ACHN (cell line): ENCODE measurements at regions not wholly inside any gene's neighbourhood (a gene's known extent, or its start where the extent isn't known, plus 50 kb on each side); places are given as distances from the start of the nearest gene placed in this dataset.

Experiments
- DNase-seq: peaks from one replicate; pipeline ENCODE4 v3.0.0-alpha.2; 2015
- in situ Hi-C: cut with HindIII; loops from 2 replicates; pipeline ENCODE4 v1.10.0; 2017; ENCODE audit warnings: low sequenced_read_pairs, low pct_ligation_motif_present, low pct_unique_long_range_greater_than_20kb

DNA sequence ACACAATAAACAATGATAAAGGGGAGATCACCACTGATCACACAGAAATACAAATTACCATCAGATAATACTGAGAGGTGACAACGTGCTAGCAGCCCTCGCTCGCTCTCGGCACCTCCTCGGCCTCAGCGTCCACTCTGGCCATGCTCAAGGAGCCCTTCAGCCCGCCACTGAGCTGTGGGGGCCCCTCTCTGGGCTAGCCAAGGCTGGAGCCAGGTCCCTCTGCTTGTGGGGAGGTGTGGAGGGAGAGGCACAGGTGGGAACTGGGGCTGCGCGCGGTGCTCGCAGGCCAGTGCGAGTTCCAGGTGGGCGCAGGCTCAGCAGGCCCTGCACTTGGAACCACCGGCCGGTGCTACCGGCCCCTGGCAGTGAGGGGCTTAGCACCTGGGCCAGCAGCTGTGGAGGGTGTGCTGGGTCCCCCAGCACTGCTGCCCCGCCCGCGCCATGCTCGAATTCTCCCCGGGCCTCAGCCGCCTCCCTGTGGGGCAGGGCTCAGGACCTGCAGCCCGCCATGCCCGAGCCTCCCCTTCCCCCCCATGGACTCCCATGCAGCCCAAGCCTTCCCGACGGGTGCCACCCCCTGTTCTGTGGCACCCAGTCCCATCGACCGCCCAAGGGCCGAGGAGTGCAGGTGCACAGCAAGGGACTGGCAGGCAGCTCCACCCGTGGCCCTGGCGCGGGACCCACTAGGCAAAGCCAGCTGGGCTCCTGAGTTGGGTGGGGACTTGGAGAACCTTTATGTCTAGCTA lies 340.0 kb upstream of the GULP1 start:
- in situ Hi-C loops = no loop called here
- DNase-seq = no peak

DNA sequence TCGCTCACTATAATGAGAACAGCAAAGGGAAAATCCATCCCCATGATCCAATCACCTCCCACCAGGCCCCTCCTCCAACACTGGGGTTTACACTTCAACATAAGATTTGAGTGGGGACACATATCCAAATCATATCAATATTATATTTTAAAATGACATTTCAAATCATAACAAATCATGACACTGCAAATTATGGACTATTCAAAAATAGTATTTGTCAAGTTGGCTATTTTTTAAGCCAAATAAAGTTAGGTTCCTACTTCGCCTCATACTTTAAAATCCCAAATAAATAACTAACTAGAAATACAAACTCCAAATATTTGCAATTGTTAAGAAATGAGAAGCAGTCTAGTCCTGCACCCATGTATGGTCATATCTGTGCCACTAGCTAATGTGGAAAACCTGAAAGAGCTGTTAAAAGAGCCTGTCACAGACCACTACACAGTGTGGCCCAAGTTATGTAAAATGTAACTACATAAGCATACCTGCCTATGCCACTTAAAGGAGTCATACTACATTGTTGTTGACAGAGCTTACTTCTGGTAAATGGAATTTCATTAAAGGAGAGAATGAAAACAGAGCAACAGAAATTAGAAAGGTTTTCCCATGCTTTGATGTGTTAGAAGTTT lies 334.7 kb upstream of the GULP1 start:
- in situ Hi-C loops = no loop called here
- DNase-seq = no peak

DNA sequence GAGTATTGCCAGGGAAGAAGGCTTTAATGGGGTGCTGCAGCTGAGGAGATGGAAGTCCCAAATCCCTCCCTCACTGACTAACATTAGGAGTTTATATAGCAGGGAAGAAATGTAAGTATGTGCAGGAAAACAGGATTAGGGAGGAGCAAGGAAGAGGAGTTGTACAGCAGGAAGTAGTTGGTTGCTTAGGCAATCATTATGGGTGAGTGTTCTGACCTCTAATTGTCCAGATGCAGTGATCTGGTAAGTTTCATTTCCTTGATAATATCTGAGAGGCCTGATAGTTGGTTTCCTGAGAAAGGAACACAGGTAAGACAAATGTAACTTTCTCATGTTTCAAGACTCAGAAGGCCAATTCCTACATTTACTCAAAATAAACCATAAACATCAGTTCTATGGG lies 331.9 kb upstream of the GULP1 start:
- DNase-seq = no peak
- in situ Hi-C loops = no loop called here

DNA sequence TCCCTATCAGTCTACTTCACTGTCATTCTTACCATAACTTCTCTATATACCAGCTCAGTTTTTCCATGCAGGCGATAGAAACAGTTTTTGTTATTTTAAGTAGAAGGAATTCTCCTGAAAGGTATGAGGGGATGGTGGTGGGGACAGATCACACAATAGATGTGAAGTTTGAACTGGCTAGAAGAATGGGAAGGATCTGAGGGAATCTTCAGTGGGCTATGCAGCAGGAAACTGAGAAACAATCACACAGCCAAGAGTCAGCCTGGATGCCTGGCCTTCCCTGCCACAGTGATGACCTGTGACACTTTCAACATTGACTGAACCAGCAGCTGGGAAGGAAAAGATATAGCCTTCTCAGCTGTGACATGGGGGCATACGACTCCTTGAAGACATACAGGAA lies 329.1 kb upstream of the GULP1 start:
- DNase-seq = no peak
- in situ Hi-C loops = no loop called here

DNA sequence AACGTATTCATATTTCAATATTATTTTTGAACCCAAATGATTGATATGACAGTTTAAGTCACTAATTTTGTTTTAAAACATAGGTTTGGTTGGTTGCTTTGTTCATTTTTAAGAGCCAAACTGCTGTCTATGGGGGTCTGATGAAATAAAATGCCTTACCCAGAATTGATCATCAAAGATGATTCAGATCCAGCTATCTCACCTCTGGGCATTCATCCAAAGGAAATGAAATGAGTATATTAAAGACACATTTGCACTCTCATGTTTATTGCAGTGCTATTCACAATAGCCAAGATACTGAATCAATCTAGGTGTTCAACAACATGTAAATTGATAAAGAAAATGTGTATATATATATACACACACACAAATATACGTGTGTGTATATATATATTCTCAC lies 326.9 kb upstream of the GULP1 start:
- DNase-seq = no peak
- in situ Hi-C loops = no loop called here

DNA sequence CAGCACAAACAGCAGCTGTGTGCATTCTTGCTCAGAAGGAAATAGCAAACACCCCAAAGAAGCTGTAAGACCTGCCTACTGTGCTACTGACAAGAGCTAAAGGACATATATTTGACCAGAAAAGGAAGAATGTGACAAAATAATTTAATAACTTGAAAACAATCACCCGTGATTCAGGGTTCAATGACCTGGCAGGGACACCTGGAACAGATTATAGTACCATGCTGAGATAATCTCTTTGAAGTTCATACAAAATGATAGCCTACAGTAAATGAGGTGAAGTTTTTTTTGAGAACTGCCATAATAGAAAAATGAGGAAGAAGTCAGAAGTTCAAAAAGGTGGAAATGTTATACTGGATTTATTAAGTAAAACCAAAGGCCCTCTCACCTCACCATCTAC lies 324.8 kb upstream of the GULP1 start:
- in situ Hi-C loops = no loop called here
- DNase-seq = no peak

DNA sequence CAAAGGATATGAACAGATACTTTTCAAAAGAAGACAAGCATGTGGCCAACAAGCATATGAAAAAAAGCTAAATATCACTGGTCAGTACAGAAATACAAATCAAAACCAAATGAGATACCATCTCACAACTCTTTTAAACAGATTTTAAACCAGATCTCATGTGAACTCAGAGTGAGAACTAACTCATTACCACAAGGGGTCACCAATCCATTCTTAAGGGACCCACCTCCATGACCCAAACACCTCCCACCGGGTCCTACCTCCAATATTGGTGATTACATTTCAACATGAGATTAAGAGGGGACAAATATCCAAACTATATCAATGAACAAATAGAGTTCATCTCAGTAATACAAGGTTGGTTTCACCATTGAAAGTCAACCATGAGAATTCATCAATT lies 319.8 kb upstream of the GULP1 start:
- in situ Hi-C loops = no loop called here
- no peak for DNase-seq

DNA sequence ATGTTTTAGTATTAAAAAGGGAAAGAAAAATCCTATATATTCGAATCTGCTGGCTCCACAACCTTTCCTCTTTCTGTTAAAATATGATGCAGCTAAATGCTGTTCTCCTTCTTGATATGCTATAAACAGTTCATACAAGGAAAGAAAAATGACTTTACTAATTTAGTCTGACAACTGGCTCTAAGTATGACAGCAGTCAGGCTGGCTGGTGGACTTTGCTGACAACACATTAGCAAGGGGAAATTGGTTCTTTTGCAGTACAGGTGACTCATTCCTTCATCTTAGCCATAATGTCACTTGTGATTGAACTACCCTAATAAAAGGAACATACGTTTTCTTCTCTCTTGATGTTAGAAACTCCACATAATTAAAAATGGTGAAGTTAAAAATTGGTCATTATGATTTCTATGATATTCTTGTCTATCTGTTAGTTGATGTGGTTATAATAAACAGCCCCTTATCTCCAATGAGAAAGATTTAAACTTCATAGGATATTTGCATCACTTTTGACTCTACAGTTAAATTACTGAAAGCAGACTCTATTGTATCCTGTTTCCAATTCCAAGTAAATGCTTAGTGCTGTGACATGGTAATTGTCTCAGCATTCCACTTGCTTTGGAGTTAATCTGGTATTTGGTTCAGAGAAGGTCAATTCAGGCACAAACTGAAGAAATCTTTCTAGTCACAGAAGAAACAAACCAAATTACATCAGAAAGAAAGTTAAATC lies 315.3 kb upstream of the GULP1 start:
- no peak for DNase-seq
- in situ Hi-C loops = no loop called here

DNA sequence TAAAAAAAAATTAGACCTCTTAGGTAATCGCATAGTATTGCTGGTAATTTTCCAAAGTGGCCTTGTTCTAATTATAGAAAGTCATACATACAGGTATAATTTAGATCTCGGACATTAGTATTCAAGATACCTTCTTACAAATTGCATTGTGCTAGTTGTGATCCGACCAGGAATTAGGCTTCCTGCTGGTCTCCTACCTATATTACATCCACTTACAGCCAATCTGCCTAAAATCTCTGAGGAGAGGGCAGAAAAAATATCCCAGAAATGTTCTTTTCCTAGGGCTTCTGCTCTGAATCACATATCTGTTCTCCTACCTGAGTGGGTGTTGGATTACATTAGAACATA lies 314.7 kb upstream of the GULP1 start:
- in situ Hi-C loops = no loop called here

DNA sequence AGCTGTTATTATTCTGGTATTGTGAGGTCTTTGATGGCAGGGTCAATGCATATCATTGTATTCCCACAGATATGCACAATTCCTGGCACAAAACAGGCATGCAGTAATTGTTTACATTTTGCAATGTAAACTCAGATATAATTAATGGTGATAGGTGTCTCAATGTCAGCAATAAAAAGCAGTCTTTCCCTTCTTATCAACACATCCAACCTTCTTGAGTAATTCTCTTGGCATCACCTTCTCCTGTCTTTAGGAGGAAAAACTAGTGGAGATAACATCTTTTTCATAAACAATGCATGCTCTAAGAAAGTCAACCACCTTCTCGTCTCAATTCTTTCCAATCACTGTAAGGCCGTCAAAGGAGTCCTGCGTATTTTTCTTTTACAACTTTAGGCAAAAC lies 313.3 kb upstream of the GULP1 start:
- no peak for DNase-seq
- in situ Hi-C loops = no loop called here

More for the DNA sequence above, 314.7 kb upstream of the GULP1 start:
- no peak for DNase-seq

DNA sequence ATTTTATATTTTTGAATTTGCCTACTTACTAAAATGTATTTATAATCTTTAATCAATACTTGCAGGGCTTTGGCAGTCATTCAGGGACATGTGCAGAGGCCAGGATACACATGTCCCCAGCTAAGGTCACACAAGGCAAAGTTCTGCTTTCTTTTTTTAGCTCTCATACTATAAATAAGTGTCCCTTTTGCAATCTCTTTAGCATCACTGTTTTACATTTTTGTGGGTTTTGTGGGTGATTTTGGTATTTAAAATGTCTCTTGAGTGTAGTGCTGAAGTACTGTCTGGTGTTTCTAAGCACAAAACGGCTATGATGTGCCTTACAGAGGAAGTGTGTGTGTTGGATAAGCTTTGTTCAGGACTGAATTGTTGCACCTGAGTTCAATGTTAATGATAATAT lies 309.0 kb upstream of the GULP1 start:
- in situ Hi-C loops = no loop called here
- peak; percentile 86 for DNase-seq

DNA sequence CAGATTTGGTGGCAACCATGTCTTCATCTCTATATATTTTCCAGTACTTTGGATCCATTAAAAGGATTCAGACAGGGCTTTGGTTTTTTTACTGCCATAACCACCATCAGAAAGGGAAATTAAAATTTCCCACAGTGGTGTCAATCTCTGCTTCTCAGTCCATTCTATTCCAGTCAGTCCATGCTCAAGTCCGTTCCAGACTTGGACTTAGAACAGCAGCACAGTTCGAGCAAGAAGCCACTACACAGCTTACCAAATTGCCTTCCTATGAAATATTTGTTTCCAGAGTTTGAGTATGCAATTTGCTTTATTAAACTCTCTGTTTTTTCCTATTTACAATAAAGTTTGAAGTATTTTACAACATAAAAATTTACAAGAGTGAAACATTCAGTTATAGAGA lies 306.5 kb upstream of the GULP1 start:
- in situ Hi-C loops = no loop called here
- DNase-seq = no peak

DNA sequence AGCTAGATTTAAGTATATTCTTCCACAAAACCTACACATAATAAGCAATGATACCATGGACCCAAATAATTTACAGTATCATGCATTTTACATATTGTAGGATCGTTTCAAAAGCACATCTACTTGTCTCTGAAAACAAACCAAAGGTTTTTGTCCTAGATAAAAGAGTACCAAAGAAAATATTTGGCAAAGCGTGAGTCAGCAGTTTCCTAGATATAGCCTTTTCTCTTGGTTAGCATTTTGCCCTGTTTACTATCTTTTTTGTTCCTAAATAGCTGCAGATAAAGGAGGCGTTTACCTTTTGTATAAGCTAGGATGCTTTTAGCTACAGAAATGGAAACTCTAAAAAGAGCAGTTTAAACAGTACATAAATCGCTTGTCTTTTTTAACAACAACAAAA lies 305.8 kb upstream of the GULP1 start:
- in situ Hi-C loops = no loop called here
- no peak for DNase-seq

DNA sequence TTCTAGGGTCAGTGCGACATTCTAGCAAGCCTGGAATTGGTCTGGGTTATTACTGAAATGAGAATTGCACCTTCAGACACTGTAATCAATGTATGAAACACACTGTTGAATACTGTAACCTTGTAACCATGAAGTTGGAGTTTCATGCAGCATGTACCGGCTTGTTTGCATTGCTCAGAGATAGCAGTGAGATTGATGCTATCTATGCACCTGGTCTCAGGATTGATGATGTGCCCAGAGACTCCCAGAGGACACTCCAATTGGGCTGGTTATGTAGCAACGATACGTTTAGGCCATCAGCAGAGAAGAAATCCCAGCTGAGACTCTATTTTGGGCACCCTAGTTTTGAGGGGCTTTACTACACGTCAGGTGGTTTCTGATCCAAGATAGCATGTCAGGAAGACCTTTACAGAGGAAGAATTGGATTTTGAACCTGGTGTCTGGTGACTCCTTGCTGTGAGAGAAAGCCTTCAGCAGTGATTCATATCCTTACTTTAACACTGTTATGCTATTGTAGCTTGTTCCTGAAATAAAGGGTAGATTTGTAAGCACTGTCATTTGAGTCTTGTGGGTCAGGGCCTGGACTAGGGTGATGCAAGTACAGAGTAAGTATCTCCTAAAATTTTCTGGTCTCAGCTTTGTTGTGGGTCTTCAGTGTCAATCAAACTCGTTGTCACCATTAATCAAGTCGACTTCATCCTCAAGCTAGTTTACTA lies 305.1 kb upstream of the GULP1 start:
- no peak for DNase-seq

DNA sequence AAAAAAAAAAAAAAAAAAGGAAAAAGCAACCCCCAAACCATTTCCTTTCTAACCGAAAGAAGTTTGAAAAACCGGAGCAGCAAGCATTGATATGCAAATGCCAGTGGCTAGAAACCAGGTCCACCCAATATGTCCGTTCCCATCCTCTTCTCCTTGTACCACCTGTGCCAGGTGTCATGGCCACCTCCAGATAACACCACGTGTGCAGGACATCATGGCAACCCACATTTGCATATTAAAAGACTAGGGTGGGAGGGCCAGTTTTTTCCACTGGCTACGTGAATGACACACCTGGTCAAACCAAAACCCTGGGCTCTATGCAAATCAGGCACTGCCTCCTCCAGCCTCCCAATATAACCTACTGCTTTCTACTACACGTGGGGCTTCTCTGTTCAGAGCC lies 303.3 kb upstream of the GULP1 start:
- no peak for DNase-seq
- in situ Hi-C loops = no loop called here

More for the DNA sequence above, 305.1 kb upstream of the GULP1 start:
- in situ Hi-C loops = no loop called here

DNA sequence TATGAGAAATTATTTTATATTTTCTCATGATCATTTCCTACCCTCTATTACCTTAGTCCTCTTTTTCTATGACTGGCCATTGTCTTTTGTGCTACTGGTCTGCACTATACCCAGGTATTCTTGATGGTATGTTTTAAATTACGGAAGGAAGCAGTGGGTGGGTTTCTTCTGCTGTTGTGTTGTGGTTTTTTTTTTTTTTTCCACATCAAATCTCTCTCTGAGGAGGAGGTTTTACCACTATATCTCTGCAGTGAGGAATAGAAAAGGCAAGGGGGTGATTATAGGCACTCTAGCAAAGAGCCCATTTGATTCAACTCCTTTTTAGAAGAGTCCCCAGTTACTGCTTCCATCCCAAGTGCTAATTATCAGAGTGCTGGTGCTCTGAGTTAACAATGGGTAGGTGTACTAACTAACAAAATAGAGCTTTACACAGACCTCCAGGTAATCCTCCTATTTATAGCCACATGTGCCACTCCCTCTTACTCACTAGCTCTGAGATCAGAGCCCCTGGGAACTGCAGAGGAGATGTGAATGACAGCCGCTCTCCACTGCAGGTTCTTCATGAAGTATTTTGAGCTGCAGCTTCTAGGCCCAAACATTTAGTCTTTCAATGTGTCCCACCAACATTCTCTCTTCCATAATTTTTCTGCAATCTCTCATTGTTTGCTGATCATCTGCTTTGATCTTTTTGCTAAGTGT lies 301.6 kb upstream of the GULP1 start:
- in situ Hi-C loops = no loop called here
- DNase-seq = no peak

DNA sequence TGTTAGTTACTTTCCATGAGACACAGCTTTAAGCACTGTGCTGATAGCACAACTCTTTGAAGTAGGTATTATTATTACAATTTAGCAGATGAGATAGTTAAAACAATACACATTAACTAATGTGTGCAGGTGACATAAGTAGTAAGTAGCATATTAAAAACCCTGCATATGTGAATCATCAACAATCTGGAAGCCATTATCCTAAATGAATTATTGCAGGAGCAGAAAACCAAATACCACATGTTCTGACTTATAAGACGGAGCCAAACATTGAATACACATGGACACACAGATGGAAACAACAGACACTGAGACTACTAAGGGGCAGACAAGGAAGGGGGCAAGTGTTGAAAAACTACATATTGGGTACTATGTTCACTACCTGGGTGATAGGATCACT lies 300.3 kb upstream of the GULP1 start:
- in situ Hi-C loops = no loop called here
- no peak for DNase-seq

DNA sequence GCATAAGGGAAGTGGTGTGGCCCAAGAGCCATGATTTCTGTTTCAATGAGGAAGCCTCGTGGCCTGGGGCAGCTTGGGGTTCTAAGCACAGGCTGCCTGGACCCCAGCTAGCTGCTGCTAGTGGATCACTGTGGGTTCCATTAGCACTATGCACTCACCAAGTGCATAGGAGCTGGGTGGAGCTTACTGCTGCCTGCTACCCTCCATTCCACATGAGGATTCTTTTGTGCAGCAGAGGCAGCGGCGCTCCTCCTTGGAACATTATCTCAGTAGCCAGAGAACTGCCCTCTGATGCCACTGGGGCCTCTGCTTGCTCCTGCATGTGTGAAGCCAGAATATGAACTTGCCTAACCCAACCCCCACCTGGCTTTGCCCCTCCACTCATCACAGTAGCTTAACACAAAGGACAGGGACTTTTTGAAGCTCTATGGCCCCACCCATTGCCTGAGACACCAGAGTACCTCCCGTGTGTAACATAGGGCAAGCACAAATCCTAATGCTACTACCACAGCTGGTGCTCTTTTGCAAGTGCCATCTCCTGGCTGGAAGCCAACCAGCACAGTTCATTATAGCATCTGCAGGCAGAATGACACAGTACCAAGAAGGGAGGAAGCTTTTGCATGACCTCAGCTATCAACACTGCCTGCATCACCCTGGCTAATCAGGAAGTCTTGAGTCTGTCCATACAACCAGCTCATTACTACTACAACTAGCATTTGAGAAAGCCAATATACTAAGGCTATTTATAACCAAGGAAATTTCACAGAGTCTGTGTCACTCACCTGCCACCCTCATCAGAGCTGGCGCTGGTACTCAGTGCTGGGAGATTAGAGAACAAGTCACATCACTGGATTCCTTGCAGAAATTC lies 297.0 kb upstream of the GULP1 start:
- DNase-seq = no peak
- in situ Hi-C loops = no loop called here
